Panc1 (cell line): ENCODE measurements at regions not wholly inside any gene's neighbourhood (a gene's known extent, or its start where the extent isn't known, plus 50 kb on each side); places are given as distances from the start of the nearest gene placed in this dataset.

Experiments
- ATAC-seq: fragments of 200-7000 bp; cut with Tn5 transposase; 2 replicates; pipeline ENCODE4 v1.9.1; 2020; ENCODE audit warnings: mild to moderate bottlenecking, moderate library complexity
- BruUV-seq: library from RNA; stranded (reverse); fragments of 400-500 nt; replicated peaks from 2 replicates; lab custom pipeline; 2021; lab: Mats Ljungman, UMichigan
- CTCF ChIA-PET: fragments of 300-600 bp; sonication (Branson Sonifier 250); formaldehyde crosslinking; loops from one replicate; lab custom pipeline; 2022; ENCODE audit warnings: antibody characterized with exemption; lab: Charles Lee
- POLR2A ChIA-PET: fragments of 300-600 bp; sonication (Branson Sonifier 250); formaldehyde crosslinking; loops from one replicate; lab custom pipeline; 2022; ENCODE audit warnings: antibody characterized with exemption; lab: Charles Lee
- DNase-seq: peaks from one replicate; pipeline ENCODE4 v3.0.0-alpha.2; 2010; ENCODE audit warnings: low read depth, low spot score
- H3K27ac ChIP-seq: 2 replicates; pipeline ENCODE4 v1.5.1; 2011; ENCODE audit warnings: mild to moderate bottlenecking, low read length, inconsistent platforms
- H3K27me3 ChIP-seq: fragments of 200-500 bp; sonication (Bioruptor generic); 2 replicates; pipeline ENCODE4 v1.6.0; 2014; ENCODE audit warnings: low read length, inconsistent platforms; ENCODE audit not compliant: control insufficient read depth, insufficient read depth
- H3K36me3 ChIP-seq: fragments of 200-500 bp; sonication (Bioruptor generic); 2 replicates; pipeline ENCODE4 v1.5.1; 2014; ENCODE audit warnings: inconsistent platforms, mild to moderate bottlenecking, low read length, moderate library complexity; ENCODE audit not compliant: control insufficient read depth, insufficient read depth
- H3K4me1 ChIP-seq: 2 replicates; pipeline ENCODE4 v1.5.1; 2011; ENCODE audit warnings: inconsistent platforms, mild to moderate bottlenecking, low read length, moderate library complexity; ENCODE audit not compliant: control insufficient read depth, insufficient read depth
- H3K4me3 ChIP-seq, 2 experiments: 2 replicates each; pipeline ENCODE4 v1.5.1; 2011 to 2012; ENCODE audit warnings: low read depth in 2 of 2, low read length in 2 of 2, mild to moderate bottlenecking in 2 of 2, inconsistent platforms in 1 of 2, moderate library complexity in 1 of 2
- H3K9me3 ChIP-seq: fragments of 200-500 bp; sonication (Bioruptor generic); 2 replicates; pipeline ENCODE4 v1.5.1; 2014; ENCODE audit warnings: low read depth, mild to moderate bottlenecking, inconsistent platforms, low read length, moderate library complexity; ENCODE audit not compliant: control insufficient read depth, insufficient read depth
- SIN3A ChIP-seq: IDR thresholded peaks from 2 replicates; pipeline ENCODE4 v1.6.1; 2012; ENCODE audit warnings: low read depth, mild to moderate bottlenecking, low read length, moderate library complexity, borderline replicate concordance; ENCODE audit not compliant: insufficient read depth
- TCF7L2 ChIP-seq: IDR thresholded peaks from 2 replicates; pipeline ENCODE4 v1.6.1; 2011; ENCODE audit warnings: mild to moderate bottlenecking, low read depth, low read length, inconsistent platforms
- in situ Hi-C: cut with HindIII; loops from 2 replicates; pipeline ENCODE4 v1.10.0; 2016; ENCODE audit warnings: low sequenced_read_pairs, low pct_unique_long_range_greater_than_20kb
- intact Hi-C: fragments of 100-400 bp; cut with micrococcal nuclease; formaldehyde crosslinking; loops from one replicate; pipeline ENCODE4 v1.10.0; 2022; ENCODE audit not compliant: unreplicated experiment
- TF ChIP-seq, protein P1 (sequence below), 2 experiments: IDR thresholded peaks; 2 replicates each; pipeline ENCODE4 v1.6.1; 2011 to 2012; ENCODE audit warnings: low read depth in 2 of 2, control low read depth in 1 of 2, low read length in 1 of 2, mild to moderate bottlenecking in 1 of 2, moderate library complexity in 1 of 2; ENCODE audit not compliant: insufficient read depth in 1 of 2
- TF ChIP-seq, protein P2 (sequence below): fragments of 450-650 bp; IDR thresholded peaks from 2 replicates; pipeline ENCODE4 v1.5.1; 2017; ENCODE audit warnings: mild to moderate bottlenecking

DNA sequence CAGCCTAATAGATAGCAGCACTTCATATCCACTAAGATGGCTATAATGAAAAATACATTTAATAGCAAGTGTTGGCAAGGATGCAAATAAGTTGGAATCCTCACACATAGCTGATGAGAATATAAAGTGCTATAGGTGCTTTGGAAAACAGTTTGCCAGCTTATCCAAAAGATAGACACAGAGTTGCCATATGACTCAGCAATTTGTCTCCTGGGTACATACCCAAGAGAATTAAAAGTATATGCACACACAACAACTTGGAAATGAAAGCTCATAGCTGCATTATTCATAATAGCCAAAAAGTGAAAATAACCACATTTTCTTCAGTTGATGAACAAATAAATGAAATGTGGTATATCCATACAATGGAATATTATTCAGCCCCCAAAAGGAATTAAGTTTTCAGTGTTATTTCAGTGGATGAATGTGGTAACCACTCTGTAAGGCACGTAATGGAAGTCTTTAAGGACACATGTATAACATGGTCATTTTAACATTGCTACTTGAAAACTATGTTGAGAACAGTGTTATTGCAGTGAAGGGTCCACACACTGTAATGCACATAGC, 320.9 kb upstream of the ADGRL3 start:
- Histone ChIP-seq H3K27ac (no peak overlapping the region), H3K27me3 (no peaks in the 10 kb centered on the region), H3K4me3 (no peak overlapping the region), H3K9me3 (no peaks in the 10 kb centered on the region), H3K4me1 (no peaks in the 10 kb centered on the region), H3K36me3 (no peaks in the 10 kb centered on the region)
- TF ChIP-seq TCF7L2 = no peak
- TF ChIP-seq, protein P1, sequence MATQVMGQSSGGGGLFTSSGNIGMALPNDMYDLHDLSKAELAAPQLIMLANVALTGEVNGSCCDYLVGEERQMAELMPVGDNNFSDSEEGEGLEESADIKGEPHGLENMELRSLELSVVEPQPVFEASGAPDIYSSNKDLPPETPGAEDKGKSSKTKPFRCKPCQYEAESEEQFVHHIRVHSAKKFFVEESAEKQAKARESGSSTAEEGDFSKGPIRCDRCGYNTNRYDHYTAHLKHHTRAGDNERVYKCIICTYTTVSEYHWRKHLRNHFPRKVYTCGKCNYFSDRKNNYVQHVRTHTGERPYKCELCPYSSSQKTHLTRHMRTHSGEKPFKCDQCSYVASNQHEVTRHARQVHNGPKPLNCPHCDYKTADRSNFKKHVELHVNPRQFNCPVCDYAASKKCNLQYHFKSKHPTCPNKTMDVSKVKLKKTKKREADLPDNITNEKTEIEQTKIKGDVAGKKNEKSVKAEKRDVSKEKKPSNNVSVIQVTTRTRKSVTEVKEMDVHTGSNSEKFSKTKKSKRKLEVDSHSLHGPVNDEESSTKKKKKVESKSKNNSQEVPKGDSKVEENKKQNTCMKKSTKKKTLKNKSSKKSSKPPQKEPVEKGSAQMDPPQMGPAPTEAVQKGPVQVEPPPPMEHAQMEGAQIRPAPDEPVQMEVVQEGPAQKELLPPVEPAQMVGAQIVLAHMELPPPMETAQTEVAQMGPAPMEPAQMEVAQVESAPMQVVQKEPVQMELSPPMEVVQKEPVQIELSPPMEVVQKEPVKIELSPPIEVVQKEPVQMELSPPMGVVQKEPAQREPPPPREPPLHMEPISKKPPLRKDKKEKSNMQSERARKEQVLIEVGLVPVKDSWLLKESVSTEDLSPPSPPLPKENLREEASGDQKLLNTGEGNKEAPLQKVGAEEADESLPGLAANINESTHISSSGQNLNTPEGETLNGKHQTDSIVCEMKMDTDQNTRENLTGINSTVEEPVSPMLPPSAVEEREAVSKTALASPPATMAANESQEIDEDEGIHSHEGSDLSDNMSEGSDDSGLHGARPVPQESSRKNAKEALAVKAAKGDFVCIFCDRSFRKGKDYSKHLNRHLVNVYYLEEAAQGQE (IDR thresholded peaks at IDR 0.05; ENCODE audit: insufficient read depth in 1 of 2, low read depth in 2 of 2, low read length in 1 of 2) = no peak
- ChIA-PET POLR2A (no interaction called here), CTCF (no interaction called here)
- intact Hi-C loops (no loop called here), in situ Hi-C loops (no loop called here)
- no peak for ATAC-seq
- BruUV-seq = no TSS peak
- no peak for DNase-seq

DNA sequence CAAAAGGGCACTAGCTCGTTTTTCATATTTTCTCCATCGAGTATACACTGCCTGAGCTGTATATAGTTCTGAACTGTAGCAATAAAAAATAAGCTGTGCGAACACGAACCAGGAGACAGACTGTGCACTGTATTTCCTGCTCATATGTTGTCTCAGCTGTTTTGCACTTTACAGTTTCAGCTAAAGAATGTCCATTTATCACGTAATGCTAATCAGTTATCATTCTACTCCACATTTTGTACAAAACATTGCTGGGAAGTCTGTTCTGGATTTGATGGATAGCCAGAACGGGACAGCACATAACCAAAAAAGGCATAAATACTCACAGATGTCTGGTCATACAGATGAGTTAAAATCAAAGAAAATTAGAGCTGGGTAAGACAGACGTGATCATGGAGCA, 315.5 kb upstream of the ADGRL3 start:
- intact Hi-C loops (no loop called here), in situ Hi-C loops (no loop called here)
- TF ChIP-seq, protein P1 (IDR thresholded peaks at IDR 0.05; ENCODE audit: insufficient read depth in 1 of 2, low read depth in 2 of 2, low read length in 1 of 2) = no peak
- TF ChIP-seq, protein P2, sequence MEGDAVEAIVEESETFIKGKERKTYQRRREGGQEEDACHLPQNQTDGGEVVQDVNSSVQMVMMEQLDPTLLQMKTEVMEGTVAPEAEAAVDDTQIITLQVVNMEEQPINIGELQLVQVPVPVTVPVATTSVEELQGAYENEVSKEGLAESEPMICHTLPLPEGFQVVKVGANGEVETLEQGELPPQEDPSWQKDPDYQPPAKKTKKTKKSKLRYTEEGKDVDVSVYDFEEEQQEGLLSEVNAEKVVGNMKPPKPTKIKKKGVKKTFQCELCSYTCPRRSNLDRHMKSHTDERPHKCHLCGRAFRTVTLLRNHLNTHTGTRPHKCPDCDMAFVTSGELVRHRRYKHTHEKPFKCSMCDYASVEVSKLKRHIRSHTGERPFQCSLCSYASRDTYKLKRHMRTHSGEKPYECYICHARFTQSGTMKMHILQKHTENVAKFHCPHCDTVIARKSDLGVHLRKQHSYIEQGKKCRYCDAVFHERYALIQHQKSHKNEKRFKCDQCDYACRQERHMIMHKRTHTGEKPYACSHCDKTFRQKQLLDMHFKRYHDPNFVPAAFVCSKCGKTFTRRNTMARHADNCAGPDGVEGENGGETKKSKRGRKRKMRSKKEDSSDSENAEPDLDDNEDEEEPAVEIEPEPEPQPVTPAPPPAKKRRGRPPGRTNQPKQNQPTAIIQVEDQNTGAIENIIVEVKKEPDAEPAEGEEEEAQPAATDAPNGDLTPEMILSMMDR = no peak
- TF ChIP-seq TCF7L2 = no peak
- TF ChIP-seq SIN3A = no peak
- H3K9me3 ChIP-seq = no peaks in the 10 kb centered on the region
- H3K4me1 ChIP-seq = no peaks in the 10 kb centered on the region
- ChIA-PET POLR2A (no interaction called here), CTCF (no interaction called here)
- no peaks in the 10 kb centered on the region for H3K36me3 ChIP-seq
- ATAC-seq (no peak), DNase-seq (no peak)
- H3K4me3 ChIP-seq = no peak overlapping the region
- H3K27me3 ChIP-seq = no peaks in the 10 kb centered on the region
- BruUV-seq = no TSS peak
- H3K27ac ChIP-seq = no peak overlapping the region
